ENCODE measurements at regions not wholly inside any gene's neighbourhood (a gene's known extent, or its start where the extent isn't known, plus 50 kb on each side); places are given as distances from the start of the nearest gene placed in this dataset.

GRCh38 chr10:52540479-52540984 lies 226.5 kb downstream of the DKK1 start:
- no peaks in the 10 kb centered on the region for H3K36me3 ChIP-seq
- no peak overlapping the region for H3K4me3 ChIP-seq
- intact Hi-C loops (cut with DNase I) = no loop called here
- H3K27me3 ChIP-seq = no peaks in the 10 kb centered on the region
- no peaks in the 10 kb centered on the region for H3K9me3 ChIP-seq
- no peaks in the 10 kb centered on the region for H3K4me1 ChIP-seq
- FAIRE-seq (no peak), DNase-seq (no peak), ATAC-seq (no peak)
- 16 to 18% methylated on average over 2 of the region's 2 CpGs for WGBS, 2 donors
- TF ChIP-seq CTCF (IDR thresholded peaks at IDR 0.05) = no peak
- H3K27ac ChIP-seq = no peak overlapping the region

- intact Hi-C loops (cut with DNase I) = no loop called here
- 7 to 11% methylated on average over 2 of the region's 2 CpGs for WGBS, 2 donors
These were observed 227.0 kb downstream of the DKK1 start for GRCh38 chr10:52541006-52541473.

GRCh38 chr10:52542906-52543305 lies 228.8 kb downstream of the DKK1 start:
- Histone ChIP-seq H3K4me3 (no peak overlapping the region), H3K4me1 (no peaks in the 10 kb centered on the region), H3K9me3 (no peaks in the 10 kb centered on the region), H3K27me3 (no peaks in the 10 kb centered on the region), H3K36me3 (no peaks in the 10 kb centered on the region), H3K27ac (no peak overlapping the region)
- DNase-seq (no peak), ATAC-seq (no peak), FAIRE-seq (no peak)
- intact Hi-C loops (cut with DNase I) = no loop called here
- no peak for TF ChIP-seq CTCF (IDR thresholded peaks at IDR 0.05)

More at GRCh38 chr10:52541006-52541473, 227.0 kb downstream of the DKK1 start:
- FAIRE-seq (no peak), DNase-seq (no peak), ATAC-seq (no peak)
- no peaks in the 10 kb centered on the region for H3K9me3 ChIP-seq
- TF ChIP-seq CTCF (IDR thresholded peaks at IDR 0.05) = no peak
- no peak overlapping the region for H3K4me3 ChIP-seq
- no peak overlapping the region for H3K27ac ChIP-seq
- H3K27me3 ChIP-seq = no peaks in the 10 kb centered on the region
- no peaks in the 10 kb centered on the region for H3K4me1 ChIP-seq
- no peaks in the 10 kb centered on the region for H3K36me3 ChIP-seq

- intact Hi-C loops (cut with DNase I) = no loop called here
- no peak overlapping the region for H3K4me3 ChIP-seq
- H3K27me3 ChIP-seq = no peaks in the 10 kb centered on the region
- no peaks in the 10 kb centered on the region for H3K9me3 ChIP-seq
- DNase-seq = no peak
- H3K4me1 ChIP-seq = no peaks in the 10 kb centered on the region
- H3K27ac ChIP-seq = no peak overlapping the region
- no peak for TF ChIP-seq CTCF (IDR thresholded peaks at IDR 0.05)
- ATAC-seq = no peak
- no peak for FAIRE-seq
- no peaks in the 10 kb centered on the region for H3K36me3 ChIP-seq
These were observed 221.5 kb downstream of the MBL2 start for GRCh38 chr10:52551046-52551445.

GRCh38 chr10:52558090-52558489 lies 214.5 kb downstream of the MBL2 start:
- ATAC-seq = no peak
- Histone ChIP-seq H3K4me3 (no peak overlapping the region), H3K9me3 (no peaks in the 10 kb centered on the region), H3K4me1 (no peaks in the 10 kb centered on the region), H3K27me3 (no peaks in the 10 kb centered on the region), H3K36me3 (no peaks in the 10 kb centered on the region), H3K27ac (no peak overlapping the region)
- TF ChIP-seq CTCF (IDR thresholded peaks at IDR 0.05) = no peak
- intact Hi-C loops (cut with DNase I) = no loop called here
- no peak for FAIRE-seq
- 87 to 92% methylated on average over 1 of the region's 1 CpG for WGBS, 2 donors
- DNase-seq = no peak

All from pancreas (tissue), 10 donors.